ENCODE measurements at regions not wholly inside any gene's neighbourhood (a gene's known extent, or its start where the extent isn't known, plus 50 kb on each side); places are given as distances from the start of the nearest gene placed in this dataset.
"Not testable (repeated sequence)": the region's sequence is repeated elsewhere in the genome, so short reads cannot be mapped to it uniquely, and the experiment has no call there.

DNA sequence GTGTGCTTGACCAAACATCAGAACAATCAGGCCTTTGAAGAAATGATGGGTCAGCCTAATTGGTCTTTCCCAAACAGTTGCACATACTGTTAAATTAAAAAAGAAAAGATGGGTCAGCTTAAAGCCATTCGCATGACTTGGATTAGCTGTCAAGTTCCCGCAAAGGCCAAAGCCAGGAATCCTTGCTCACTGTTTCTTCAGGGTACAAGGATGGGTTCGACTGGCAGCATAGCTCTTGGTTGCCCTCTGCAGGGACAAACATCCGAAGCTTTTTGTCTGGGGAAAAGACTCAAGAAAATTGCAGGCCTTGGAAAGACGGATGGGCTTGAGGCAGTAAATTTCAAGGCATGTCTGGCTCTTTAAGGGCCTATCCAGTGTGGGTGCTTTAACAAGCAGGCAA lies 168.0 kb downstream of the HDGFL1 start:
- peak; percentile 49 to 77 (median 55) for DNase-seq (ENCODE audit: low read depth in 4 of 4, low spot score in 3 of 4)

DNA sequence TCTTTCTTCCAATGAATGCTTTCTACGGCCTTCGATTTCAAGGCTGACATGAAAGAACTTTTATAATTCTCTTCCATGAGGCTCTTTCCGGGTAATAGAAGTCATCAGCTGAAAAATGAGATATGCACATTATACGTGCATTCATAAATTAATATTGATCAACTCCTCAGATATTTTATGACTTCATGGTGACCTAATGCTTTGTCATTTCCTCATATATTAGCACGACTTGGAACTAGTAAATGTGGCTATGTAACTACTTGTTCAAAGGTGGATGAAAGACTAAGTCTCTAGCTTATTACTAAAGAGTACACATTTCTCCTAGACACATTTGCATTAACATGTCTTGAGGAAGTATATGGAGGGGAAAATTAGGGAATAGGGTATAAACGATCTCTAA lies 168.8 kb downstream of the HDGFL1 start:
- no peak for DNase-seq (ENCODE audit: low read depth in 4 of 4, low spot score in 3 of 4)

DNA sequence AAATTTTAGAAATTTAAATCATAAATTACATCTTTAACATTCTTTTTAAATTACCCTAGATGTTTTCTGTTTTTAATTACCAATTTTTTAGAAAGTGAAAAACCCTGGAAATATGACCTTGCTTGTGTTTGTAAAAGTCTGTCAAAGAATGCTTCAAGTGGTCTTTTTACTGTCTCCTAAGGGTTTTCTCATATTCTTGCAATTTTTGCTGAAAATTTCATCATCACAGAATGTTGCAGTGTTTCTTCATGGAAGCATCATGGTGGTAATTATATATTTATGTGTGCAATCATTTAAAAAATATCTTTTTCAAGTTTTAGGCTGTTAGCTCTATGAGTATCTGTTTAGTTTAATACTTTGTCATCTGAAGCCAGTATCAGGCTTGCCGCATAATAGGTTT lies 178.2 kb downstream of the HDGFL1 start:
- no peak for DNase-seq (ENCODE audit: low read depth in 4 of 4, low spot score in 3 of 4)

DNA sequence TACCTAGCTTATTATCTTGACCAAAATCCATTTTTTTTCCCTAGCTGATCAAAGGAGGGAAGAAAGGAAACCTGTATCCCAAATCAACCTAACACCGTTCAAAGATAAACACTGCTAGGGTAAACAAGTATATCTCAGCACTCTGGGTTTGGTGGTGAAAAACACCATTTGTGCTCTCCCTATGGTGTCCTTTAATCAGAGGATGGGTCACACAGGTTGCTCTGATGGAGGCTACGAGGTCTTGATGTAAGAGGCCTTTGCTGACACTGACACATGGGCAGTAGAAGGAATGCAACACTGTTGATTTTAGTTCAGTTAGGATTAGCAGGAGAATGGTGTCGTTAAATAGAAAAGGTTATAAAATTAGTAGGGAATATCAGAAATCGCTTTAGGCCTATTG lies 179.3 kb downstream of the HDGFL1 start:
- DNase-seq (ENCODE audit: low read depth in 4 of 4, low spot score in 3 of 4) = no peak

DNA sequence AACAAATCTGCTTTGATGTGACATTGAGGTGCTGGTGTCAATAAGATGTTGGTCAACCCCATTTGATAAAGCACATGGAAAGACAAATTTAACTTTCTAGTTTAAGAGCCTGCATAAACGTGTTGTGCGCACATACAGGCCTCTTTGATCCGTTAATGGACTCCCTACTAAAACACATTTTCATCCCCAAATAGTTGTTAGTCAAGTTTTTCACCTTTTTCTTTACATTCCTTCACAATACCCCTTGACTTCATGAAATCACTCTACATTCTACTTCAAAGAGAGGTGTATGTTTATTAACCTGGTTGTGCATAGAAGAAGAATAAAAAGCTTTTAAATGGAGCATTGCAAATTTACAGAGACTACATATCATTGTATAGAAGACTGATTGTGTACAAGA lies 180.3 kb downstream of the HDGFL1 start:
- no peak for DNase-seq (ENCODE audit: low read depth in 4 of 4, low spot score in 3 of 4)

DNA sequence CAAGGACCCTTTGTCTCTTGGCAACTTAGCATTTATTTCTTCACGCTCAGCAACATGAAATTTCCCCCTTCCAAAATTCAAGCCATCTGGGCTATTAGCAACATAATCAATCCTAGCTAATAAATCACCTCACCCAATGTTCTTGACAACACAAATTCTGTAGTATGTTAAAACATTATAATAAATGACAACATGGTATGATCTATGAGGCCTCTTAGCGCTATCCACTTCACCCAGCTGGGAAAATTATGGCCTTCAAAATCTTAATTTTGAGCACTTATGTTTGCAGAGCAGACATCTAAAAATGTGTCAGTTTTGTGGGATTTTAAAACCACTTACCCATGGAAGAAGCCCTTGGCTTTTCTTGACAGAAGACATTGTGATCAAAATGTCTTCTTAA lies 181.9 kb downstream of the HDGFL1 start:
- no peak for DNase-seq (ENCODE audit: low read depth in 4 of 4, low spot score in 3 of 4)

DNA sequence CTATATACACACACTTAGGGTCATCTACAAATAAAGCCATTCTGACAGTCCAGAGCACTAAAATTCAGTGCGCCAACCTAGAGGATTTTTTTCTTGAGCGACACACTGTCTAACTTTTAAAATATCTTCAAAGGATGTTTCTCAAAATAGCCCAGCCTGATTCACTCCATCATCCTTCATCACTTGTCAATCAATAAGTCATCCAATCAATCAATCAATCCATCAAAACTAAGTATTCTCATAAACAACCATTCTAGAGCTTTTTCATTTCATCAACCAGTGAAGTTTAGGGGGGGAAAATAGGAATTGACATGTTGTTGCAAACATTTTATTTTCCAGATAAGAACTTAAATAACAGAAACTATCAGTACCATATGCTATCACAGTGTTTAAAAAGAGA lies 183.2 kb downstream of the HDGFL1 start:
- DNase-seq (ENCODE audit: low read depth in 4 of 4, low spot score in 3 of 4) = no peak

DNA sequence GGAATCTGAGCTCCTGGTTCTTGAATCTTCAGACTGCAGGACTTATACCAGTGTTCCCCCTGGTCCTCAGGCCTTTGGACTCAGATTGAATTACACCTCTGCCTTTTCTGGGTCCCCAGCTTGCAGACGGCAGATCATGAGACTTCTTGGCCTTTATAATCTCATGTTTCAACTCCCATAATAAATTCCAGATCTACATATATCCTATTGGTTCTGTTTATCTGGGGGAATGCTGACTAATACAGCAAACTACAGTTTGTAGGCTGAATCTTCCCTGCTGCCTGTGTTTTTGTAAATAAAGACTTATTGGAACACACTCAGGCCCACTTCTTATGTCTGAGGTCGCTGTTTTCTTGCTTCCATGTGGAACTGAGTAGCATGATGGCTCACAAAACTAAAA lies 184.7 kb downstream of the HDGFL1 start:
- no peak for DNase-seq (ENCODE audit: low read depth in 4 of 4, low spot score in 3 of 4)

DNA sequence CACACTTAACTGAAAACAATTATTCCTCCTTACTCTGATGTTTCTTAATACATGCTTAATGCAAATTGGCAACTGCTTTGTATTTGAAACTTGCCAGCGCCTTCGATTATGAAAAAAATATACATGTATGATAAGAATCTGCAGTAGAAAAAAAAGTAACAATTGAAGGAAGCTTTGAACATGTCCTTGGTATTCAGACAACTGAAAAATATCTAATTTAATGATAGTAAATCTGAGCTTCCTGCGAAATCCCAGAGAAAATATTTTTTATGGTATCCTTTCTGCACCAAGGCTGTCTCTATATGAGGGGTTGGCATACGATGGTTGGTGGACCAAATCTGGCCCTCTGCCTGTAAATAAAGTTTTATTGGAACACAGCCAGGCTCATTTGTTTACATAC lies 186.2 kb downstream of the HDGFL1 start:
- no peak for DNase-seq (ENCODE audit: low read depth in 4 of 4, low spot score in 3 of 4)

DNA sequence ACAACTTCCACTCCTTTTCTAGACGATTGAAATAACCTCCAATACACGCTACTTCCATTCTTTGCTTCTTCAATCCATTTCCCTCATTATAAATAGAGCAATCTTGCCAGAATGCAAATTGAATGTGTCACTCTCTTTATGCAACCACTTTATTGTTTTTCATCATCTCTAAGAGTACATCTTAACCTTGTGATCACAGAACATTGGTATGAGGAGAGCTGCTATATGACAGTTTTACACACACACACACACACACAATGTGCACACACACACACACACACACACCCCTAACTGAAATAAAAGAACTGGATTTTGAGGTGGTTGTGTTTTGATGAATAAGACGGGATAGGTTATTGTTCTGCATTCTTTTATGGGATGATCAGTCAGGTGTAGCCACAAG lies 187.0 kb downstream of the HDGFL1 start:
- no peak for DNase-seq (ENCODE audit: low read depth in 4 of 4, low spot score in 3 of 4)

DNA sequence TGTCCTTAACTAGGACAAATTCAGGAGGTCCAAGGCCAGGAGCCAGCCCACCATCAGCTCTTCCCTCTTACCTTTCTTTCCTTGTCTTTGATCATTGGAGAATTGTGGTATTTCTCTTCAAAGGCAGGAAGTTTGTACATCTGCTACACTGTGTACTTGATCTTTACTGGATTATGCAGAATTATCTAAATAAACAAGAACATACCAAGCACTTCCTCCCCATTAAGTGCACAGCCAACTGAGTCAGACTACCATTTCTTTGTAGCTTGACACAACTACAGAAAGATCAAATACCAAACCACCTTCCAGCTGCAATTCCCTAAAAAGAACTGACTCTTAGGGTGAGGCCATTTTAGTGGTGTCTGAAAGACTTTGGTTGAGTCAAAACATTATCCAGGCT lies 195.1 kb downstream of the HDGFL1 start:
- no peak for DNase-seq (ENCODE audit: low read depth in 4 of 4, low spot score in 3 of 4)

DNA sequence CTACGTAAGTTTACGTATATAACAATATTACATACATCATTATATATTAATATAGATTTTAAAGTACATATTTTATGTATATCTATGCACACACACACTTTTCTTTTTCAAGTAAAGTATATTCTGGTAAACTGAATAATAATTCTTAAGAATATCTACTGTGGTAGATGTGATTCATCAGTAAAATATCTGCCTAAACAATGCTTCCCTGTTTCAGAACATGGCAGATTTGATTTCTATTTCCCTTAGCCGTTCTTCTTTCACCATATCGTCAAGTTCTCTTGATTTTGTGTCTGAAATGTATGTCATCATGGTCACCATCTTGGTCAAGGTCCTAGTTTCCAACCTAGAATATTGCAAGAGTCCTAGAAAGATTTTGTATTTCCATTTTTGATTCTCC lies 195.6 kb downstream of the HDGFL1 start:
- DNase-seq (ENCODE audit: low read depth in 4 of 4, low spot score in 3 of 4) = no peak

DNA sequence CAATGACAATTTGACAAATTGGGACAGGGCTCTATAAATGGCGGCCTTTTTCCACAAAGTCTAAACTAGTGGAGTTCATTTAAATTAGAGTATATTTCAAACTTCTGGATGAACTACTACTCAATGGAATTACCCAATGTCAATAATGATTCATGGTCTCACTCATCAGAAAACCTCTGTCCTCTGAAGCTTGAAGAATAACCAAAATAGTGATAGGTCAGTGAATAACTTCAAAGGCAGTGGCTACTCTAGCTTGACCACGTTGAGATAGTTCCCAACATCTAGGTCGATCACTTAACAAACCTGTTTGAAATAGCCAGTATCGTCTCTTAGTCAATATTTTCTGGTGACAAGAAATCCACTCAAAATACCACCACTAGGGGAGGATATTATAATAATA lies 197.6 kb downstream of the HDGFL1 start:
- DNase-seq (ENCODE audit: low read depth in 4 of 4, low spot score in 3 of 4) = no peak

DNA sequence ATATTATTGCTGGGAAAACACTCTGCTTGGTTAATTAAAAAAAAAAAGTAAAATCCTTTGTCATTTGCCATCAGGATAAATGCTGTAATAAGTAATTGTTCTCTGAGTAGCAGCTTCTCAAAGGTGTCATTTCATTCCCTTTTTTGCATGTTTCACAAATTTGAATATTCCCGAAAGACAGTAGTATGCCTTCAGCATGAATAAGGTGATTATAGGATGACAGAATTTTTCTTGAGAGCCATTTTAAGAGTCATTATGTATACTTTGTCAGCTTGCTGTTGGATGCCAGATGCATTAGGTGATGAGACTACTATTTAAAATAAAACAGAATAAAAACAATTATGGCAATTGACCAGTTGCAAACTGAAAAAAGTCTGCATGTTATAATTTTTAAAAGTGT lies 200.7 kb downstream of the HDGFL1 start:
- DNase-seq (ENCODE audit: low read depth in 4 of 4, low spot score in 3 of 4) = no peak

DNA sequence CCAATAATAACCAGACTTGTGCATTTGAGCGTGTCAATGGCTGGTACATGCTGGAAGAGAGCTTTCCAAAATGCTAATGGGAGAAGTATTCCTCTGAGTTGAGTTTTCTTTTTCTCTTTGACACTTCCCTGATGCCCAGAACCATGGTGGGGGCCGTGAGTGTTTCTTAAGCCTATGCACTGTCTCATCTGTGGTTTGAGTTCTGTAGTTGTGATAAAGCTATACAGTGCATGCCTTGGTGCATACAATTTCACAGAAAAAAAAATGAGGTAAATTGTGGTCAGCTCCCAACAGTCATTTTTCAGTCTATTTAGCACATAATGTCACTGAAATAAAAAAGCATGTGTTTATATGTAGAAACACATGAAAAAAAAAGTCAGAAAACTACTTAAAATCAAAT lies 204.8 kb downstream of the HDGFL1 start:
- no peak for DNase-seq (ENCODE audit: low read depth in 4 of 4, low spot score in 3 of 4)

DNA sequence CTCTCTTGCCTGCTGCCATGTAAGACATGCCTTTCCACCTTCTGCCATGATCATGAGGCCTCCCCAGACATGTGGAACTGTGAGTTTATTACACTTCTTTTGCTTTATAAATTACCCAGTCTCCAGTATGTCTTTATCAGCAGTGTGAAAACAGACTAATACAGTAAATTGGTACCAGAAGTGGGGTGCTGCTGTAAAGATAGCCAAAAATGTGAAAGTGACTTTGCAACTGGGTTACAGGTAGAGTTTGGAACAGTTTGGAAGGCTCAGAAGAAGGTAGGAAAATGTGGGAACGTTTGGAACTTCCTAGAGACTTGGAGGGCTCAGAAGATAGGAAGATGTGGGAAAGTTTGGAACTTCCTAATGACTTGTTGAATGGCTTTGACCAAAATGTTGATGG lies 209.1 kb downstream of the HDGFL1 start:
- not testable (repeated sequence) for DNase-seq (ENCODE audit: low read depth in 4 of 4, low spot score in 3 of 4)

DNA sequence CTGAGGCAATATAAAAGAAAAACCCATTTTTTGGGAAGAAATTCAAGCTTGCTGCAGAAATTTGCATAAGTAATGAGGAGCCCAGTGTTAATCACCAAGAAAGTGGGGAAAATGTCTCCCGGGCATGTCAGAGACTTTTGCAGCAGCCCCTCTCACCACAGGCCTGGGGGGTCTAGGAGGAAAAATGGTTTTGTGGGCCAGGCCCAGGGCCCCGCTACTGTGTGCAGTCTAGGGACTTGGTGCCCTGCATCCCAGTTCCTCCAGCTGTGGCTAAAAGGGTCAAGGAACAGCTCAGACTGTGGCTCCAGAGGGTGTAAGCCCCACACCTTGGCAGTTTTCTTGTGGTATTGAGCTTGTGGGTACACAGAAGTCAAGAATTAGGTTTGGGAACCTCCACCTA lies 209.7 kb downstream of the HDGFL1 start:
- DNase-seq (ENCODE audit: low read depth in 4 of 4, low spot score in 3 of 4) = no peak

DNA sequence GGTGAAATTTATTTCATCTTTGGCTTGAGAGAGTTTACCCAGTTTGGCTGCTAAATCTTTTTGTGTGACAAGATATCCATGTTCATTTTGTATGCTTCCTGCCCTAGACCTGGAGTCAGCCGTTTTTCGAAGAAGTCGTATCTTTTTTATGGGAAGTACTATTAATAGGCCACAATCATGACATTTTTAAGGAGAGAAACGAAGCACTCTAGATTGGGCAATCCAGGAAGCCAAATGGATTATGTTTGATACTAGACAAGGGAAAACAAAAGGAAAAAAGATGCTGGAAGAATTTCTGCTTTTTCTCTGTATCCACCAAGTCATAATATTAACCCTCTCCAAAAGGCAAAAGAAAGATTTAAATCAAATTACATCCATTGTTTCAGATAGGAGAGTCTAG lies 214.6 kb downstream of the HDGFL1 start:
- peak in 1 of 4 donors; percentile 18 for DNase-seq (ENCODE audit: low read depth in 4 of 4, low spot score in 3 of 4)

DNA sequence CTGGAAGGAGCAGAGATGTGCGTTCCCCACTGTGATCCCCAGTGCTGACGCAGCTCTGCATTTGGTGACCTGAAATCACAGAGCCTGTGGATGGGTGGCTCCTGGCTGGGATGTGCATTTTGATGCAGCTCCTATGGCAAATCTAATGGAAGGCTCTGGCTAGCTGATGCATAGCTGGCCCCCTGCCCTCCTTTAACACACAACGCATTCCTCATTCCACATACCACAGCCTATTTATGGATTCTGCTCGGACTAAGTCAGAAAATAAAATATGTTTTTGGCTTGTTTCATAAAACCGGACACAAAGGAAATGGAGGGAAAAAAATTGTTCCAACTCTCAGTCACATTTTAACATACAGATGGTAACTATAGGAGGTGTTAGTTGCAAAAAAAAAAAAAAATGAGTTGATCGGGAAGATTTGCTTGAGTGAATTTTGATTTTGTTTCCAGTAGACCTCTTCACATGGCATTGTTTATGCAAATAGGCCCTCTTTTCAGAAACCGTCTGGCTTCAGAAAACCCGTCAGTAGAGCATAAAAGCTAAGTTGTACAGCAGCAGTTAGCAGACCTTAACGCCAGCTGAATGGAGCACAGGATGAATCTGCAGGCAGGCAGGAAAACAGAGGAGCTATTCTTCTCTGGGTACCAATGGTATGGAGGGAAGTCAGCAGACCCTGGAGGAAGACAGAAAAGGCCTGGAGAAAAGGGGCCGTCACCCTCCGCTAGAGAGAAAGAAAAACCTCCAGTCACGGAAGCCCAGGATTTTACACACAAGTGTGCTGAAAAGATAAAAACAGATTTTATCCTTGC lies 215.4 kb downstream of the HDGFL1 start:
- DNase-seq (ENCODE audit: low read depth in 4 of 4, low spot score in 3 of 4) = peak in 3 of 4 donors; percentile 31 to 51 (median 36)

DNA sequence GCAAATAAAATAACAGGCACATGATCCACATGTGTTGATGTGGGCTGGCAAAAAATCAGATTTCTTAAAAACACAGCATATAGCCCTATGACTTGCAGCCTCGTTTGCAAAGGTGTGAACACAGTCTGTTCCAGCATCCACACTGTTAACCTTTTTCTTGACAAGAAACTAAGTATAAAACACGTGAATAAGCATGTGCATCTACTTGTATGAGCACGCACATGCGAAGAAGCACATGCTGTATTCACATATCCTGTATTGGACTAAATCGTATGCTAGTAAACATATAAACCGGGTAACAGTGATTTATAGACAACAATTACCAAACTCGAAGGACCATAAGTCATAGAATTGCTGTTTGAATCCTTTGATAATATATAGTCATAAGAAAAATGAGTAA lies 218.7 kb downstream of the HDGFL1 start:
- DNase-seq (ENCODE audit: low read depth in 4 of 4, low spot score in 3 of 4) = no peak

DNA sequence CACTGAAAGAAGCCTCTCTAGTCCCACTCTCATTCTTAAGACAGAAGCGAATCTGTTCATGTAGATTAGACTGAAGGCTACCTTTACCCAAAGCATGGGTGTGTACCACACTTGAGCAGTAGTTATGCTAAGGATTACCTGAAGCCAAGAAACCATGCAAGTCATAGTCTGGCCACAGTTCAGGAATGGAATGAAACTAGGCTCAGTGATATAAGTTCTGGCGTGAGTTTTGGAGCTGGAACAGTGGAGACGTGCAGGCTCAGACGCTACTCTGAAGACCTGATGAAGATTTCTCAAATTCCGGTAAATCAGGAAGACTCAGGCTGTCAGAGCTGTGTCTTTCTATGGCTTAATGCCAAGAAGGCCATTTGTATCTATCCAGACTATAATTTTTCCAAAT lies 219.9 kb downstream of the HDGFL1 start:
- no peak for DNase-seq (ENCODE audit: low read depth in 4 of 4, low spot score in 3 of 4)

DNA sequence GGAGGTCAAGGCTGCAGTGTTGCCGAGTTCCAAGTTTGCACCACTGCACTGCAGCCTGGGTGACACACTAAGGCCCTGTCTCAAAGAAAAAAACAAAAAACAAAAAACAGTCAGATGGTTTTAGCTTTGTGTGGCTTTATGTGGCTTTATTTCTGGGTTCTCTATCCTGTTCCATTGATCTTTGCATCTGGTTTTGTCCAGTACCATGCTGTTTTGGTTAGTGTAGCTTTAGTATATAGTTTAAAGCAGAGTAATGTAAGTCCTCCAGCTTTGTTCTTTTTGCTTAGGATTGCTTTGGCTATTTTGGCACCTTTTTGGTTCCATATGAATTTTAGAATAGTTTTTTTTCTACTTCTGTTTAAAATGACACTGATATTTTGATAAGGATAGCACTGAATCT lies 225.5 kb downstream of the HDGFL1 start:
- DNase-seq (ENCODE audit: low read depth in 4 of 4, low spot score in 3 of 4) = no peak

DNA sequence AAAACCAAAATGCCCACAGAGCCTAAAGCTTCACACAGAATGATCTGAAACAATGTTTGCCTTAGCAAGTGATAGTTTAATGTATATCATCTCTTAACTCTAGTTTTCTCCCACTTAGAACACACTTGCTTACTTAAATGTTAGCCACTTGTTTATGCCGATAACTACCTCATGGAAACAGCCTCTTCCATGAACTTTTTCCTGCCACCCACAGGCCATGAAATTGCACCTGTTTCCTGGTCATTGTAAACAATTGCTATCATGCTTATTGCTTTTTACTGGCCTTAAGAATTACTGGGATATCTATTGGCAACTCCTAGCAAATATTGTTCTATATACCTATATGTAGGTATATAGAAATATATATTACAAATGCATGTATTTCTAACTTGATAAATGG lies 231.1 kb downstream of the HDGFL1 start:
- DNase-seq (ENCODE audit: low read depth in 4 of 4, low spot score in 3 of 4) = no peak
